GM18499 (cell line): ENCODE measurements at regions not wholly inside any gene's neighbourhood (a gene's known extent, or its start where the extent isn't known, plus 50 kb on each side); places are given as distances from the start of the nearest gene placed in this dataset.

Source experiments
- ATAC-seq: cut with Tn5 transposase; IDR thresholded peaks from one replicate; pipeline ENCODE4 v1.9.1; 2021; ENCODE audit warnings: moderate number of reproducible peaks; ENCODE audit not compliant: insufficient read depth, unreplicated experiment

DNA sequence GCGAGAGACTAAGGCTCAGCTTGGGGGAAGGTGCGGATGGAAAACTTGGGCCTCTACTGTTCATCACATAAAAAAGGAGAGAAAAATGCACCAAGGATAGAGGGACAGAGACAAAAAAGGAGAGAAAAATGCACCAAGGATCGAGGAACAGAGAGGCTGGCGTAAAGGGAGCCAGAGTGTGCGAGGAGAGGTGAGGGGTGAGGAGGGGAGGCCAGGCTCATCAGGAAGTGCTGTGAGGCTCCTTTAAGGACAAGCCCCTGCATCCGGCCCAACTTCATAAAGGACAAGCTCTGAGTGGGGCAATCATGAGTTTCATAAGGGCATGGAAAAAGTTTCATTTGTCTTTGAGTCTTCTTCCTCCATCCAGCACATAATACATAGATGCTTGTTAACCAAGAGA, 117.2 kb upstream of the NXT1 start:
- ATAC-seq, result no peak

DNA sequence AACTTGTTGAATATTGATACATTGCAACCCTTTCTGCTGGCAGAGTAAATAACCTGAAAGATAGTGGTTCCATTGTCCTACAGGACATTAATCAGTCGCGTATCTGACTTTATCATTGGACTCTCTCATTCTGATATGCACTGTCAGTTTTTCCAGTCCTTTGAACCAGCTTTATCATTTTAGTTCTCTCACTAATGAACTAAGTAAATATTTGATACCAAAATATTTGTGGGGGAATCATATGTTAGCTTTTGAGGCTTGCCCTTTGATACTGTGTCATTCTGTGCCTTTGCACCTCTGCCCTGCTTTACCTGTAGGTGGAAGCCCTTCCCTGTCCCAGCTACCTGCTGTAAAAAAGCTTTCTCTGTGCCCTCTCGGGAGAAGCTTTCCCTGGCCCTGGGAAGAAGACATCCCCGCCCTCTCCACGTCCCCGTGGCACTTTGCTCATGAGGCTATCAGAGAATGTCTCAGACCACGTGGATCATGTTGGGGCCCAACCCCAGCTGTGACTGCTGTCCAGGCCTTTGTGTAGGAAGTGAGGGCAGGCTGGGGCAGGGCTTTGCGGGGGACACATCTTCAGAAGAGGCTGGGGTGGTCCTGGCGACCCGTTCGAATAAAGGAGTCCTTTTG, 117.8 kb upstream of the NXT1 start:
- no peak for ATAC-seq

DNA sequence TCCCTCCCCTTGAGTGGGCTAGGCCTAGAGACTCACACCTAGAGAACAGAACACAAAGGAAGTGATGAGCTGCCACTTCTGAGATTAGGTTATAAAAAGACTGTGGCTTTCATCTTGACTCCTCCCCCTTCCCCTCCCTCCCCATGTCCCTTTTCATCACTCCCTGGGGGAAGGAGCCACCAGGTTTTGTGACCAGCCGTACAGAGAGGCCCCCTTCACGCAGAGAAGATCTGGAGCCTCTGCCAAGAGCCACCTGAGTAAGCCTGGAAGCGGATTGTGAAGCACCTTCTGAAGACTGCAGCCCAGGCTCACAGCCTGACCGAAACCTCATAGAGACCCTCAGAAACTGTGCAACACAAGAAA, 118.4 kb upstream of the NXT1 start:
- ATAC-seq, result no peak

DNA sequence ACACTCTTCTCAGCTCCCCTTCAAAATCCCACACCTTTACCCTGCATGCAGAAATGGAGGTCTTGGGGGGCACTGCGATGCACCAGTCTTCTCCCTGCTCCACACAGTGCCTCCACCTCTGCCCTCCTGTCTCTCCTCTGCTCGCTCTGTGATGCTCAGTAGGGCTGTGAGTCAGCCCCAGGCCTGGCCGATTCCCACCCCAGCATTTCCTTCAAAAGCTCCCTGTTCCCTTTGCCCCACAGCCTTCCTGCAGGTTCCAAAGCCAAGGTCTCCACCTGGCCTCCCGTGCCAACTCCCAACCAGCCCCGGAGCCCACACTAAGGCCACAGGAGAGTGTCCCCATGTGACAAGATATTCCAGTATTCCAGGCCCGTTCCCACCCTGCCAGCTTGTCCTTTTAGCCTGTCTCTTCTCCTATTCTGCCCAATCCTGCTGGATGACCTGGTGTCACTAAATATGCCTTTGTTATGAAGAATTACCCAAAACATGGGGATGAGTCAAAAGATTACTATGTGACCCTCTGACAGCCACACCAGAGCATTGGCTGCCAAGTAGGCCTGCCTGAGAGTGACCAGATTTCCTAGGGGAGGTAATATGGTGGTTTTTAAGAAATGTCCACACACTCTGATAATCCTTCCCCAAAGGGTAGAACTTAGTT, 118.9 kb upstream of the NXT1 start:
- ATAC-seq, result no peak

DNA sequence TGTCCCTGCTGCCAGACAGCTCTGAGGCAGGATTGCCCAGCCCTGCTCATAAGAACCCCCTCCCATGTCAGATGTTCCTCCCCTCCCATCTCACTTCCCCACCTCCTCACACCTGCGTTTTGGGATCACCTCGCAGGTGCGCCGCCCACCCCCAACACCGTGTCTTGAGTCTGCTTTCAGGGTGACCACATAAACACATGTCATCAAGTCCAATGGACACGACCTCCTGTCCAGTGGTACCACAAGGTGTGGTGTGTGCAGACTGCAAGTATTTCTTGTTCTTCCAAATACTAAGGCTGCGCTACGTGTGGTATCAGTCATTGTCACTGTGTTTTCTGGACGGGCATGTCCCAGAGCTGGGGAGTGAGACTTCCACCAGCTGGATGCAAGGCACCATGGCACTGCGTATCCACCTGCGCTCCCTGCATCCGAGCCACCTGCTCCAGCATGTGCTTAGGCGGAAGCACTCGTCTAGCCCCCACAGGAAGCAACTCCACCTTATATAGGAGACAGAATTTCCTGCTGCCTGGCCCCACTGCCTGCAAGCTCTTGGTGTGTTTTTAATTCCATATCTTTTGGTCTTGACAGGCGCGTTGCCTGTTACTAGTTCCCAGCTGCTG, 119.7 kb upstream of the NXT1 start:
- ATAC-seq, result no peak

DNA sequence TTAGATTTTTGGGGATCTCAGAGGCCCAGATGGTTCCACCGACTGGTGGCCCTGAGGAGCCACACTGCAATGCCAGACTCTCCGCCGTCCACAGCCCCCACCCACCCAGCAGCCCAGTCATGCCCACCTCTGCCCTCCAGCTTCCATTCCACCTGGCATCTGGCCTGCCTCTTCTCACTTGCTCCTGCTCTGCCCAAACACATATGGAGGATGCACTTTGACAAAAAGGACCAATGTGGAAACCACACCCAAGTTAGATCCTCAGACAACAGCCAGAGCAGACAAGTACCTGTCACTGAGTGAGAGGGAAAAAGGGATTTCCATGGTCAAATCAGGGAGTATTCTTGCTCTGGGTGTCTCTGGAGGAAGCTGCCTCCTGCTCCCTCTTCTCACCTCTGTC, 120.6 kb upstream of the NXT1 start:
- ATAC-seq, result no peak

DNA sequence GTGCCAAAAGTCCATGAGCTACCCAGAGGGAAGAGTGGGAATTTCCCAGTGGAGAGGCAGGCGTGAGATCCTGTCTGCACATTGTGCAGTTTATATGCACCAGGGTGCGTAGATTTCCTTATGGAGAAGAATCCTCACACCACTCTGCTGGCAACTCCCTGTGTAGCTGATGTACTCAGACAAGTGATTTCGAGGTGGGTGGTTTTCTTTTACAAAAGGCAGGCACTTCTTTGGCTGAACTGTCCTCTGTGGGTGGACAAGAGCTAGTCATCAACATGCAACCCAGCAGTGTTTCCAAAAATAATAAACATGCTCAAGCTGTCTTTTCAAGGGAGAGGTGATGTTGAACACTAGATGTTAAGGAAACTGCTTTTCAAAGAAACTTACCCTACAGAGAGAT, 121.7 kb upstream of the NXT1 start:
- no peak for ATAC-seq

DNA sequence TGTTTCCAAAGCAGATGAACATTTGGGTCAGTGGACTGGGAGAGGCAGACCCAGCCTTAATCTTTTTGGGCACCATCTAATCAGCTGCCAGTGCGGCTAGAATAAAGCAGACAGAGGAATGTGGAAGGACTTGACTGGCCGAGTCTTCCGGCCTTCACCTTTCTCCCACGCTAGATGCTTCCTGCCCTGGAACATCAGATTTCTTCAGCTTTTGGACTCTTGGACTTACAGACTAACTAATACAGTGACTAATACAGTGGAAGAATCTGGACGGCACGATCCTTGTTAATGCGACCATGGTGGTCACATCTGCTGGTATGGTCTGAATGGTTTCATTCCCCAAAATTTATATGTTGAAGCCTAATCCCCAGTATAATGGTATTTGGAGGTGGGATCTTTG, 122.6 kb upstream of the NXT1 start:
- ATAC-seq, result no peak

DNA sequence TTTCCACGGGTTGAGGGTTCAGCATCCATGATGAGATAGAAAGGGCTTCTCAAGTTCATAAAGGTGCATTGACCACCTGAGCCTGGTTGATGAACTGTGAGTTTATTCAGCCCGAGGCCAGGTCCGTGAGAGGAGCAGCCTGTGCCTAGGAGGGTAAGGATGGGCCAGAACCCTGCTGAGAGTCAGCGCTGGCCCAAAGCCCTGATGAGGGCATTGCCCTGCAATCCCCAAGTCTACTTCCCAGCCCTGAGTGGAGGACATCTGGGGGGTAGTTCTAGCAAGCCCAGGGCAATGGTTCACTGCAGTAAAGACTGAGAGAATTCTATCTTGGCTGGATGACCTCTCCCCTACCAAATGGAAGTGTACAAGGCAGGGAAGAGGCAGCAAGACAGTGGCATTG, 123.3 kb upstream of the NXT1 start:
- no peak for ATAC-seq

DNA sequence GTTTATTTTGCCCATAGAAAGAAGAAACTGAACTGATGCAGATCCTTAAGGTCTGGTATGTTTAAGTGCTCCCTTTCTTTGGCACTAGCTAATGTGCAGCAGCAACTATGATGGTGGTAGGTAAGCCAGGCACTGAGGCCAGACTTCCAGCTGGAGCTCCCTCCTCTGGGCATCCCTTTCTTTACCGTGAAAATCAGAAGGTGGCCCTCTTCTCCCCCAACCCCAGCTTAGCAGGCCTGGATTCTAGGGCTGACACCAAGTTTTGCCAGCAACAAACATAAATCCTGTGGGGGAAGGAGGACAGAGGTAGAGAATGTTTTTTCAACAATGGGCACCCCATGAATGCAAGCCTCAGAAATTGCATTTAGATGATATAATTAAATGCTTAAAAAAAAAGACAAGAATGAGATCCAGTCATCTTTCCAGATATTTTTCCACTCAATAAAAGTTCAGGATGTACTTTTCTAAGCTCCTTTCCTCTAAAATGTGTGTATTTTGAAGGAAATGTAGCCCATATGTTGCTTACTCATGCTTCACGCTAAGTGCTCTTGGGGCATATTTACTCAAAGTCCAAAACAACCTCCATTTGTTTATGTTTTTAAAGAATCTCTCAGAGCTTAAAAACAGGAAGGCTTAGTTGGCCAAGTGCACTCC, 123.9 kb upstream of the NXT1 start:
- ATAC-seq, result no peak

DNA sequence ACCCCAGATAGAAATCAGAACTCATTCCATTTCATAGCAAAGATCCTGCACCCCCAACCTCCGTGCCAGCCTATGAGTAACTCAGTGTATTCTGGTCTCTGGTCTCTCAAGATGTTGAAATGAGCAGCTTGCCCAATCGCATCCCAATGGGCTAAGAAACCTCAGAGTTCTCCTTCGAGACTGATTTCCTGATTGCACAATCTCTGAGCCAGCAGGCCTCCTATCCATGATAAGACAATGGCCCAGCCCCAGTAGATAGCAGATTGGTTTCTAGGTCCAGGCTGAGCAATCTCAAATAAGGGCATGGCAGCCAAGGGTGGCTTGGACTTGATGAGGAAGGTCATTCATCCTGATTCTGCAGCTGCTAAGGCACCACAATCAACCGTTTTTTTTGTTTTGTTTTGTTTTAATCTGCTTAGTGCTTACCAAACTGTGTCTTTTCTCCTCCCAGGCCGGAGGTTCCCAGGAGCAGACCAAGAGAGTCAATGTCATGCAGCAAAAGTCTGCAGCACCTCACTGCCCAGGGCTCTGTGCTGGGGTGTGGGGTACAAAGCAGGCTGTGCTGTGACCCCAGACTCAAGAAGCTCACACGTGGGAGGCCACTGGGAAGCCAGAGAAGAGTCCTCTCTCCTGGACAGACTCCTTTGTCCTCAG, 125.1 kb upstream of the NXT1 start:
- ATAC-seq, result no peak

DNA sequence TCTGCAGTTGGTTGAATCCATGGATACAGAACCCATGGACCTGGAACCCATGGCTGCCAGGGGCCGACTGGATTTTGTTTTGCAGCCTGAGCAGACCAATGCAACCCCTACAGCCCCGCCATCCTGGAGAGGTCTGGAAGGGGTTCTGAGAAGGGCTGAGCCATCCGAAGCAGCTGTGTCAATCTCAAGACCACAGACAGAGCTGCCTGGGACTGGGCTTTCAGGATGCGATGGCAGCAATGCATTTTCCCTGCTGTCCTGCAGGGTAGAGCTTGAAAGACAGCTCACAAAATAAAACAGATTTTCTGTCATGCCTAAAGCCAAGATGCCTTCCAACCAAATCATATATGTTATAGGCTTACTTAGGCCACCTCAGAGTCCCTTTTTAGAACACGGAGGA, 125.8 kb upstream of the NXT1 start:
- no peak for ATAC-seq

DNA sequence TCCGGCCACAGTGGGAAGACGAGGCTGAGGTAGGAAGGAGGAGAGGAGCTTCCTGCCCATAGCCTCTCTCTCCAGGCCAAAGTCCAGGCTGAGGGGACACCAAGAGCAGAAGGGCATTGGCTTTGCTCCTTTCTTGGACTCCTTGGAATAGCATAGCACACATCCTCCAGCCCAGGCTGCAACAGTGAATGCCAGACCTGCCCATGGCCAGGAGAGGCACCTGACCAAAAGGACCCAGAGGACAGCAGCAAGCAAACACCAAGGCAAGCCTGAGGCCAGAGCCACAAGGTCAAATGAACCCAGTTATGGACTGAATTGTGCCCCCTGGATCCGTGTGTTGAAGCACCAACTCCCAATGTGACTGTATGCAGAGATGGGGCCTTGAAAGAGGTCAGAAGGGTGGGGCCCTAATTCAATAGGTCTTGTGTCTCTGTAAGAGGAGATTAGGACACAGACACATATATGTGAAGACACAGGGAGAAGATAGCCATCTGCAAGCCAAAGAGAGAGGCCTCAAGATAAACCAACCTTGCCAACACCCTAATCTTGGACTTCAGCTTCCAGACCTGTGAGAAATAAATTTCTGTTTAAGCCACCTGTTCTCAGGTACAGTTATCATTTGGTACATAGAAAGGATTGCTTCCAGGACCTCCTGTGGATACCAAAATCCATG, 126.5 kb upstream of the NXT1 start:
- no peak for ATAC-seq

DNA sequence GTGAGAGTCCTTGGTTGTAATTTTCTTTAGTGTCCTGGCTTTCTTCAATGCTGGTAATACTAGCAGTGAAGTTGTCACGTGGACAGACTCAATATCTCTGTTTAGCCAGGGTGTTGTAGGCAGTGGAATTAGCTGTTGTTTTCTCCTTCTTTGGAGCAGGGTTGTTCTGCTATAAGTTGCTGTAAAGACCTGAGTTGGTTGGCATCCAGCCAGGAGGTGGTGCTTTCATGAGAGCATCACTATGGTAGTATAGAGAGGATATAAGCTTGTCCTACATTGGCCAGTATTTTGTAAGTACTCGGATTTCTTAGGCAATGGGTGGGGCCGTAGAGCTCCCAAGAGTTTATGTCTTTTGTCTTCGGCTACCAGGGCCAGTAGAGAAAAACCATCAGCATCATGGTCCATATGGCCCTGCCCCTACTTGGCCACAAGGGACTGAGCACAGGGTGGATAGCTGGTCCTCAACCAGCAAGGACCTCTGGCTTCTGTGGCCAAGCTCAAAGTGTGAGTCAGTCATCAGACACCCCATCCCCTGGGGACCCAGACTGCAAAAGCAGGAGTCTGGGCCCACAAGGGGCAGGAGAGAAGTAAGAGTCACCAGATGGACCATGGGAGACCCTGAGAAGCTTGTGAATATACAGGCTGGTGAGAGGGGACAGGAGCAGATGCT, 127.9 kb upstream of the NXT1 start:
- ATAC-seq, result no peak

DNA sequence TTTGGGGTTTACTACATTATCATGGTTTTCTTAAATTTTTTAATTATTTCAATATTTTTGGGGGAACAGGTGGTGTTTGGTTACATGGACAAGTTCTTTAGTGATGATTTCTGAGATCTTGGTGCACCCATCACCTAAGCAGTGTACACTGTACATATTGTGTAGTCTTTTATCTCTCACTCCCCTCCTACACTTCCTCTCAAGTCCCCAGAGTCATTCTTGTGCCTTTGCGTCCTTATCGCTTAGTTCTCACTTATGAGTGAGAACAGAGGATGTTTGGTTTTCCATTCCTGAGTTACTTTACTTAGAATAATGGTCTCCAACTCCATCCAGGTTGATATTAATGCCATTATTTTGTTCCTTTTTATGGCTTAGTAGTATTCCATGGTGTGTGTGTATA, 130.9 kb upstream of the CD93 start:
- no peak for ATAC-seq

DNA sequence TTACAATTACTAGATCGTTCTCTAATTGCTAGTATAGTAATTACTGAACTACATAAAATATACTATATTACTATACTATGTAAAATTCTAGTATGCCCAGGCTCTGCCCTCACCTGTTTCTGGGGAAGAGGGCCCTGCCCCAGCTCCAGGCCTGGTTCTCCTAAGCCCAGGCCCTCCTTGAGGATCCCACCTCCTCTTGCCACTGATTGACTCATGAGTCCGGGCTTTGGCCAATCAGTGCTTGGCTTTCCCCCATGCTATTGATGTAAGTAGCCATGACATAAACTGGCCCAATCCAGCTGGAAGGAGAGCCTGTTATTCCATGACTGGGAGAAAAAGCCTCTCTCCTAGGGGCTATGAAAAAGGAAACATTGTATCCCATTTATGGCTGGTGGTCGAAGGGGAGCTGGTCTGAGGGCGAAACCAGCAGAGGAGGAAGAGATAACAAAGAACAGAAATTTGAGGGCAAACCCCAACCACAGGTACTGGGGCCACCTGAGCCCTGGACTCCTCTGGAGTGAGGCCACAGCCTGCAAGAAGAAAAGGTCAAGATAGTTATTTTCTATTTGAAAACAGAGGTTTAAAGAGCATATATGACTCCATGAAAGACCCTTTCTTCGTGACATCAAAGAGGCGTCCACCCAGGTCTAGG, 129.3 kb upstream of the CD93 start:
- no peak for ATAC-seq

DNA sequence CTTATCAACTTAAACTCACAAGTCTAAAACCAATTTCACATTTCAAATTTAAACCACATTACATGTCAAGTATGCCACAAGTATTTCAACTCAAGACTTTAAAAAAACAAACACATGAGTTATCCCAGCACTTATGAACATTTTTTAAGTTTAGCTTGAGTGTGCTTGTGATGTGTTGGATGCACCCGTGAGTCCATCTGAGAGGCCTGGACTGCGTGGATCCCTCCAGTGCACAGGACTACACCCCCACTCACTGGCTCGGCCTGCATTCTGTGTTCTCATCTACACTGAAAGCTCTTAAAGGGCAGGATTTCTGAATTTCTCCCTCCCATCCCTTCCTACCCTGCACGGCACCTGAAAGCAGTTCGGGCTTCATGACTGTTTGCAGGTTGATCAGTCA, 128.8 kb upstream of the CD93 start:
- no peak for ATAC-seq

DNA sequence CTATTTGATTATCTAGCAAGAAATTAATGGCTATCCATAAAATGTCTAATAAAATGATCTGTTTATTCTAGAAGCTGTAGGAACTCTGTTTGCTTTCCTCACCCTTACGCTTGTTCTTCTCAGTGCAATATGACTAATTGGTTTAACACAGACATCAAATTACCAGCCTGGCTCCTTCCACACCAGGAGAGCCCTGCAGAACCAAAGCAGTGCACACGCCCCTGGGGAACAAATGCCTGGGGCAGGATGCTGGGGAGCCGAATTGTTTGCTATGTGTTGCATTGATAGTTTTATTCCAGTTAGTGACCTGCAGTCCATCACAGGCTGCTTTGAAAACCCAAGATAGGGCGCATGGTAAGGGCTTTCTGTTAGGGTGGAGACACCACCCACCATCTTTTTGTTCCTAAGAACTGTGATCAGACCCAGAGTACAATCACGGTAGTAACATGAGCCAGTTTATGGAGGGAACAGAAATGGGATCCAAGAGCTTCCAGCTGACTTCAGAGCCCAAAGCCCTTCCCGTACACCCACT, 126.4 kb upstream of the CD93 start:
- no peak for ATAC-seq

DNA sequence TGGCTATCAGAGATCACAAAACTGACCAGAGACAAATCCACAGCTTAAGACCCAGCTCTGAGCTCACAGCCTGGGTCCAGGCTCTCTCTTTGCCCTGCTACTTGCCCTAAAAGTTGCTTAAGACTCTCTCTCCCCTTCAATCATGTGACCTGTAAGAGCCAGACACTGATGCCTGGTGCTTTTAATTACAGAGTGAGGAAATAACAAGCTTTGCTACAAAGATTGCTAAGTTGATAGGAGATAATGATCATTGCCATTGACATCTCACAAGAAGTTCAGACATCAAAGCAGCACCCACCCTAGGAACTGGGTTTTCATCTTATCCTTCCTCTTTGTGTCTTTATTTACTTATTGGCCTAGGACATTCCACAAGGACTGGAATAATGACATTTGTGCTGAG, 125.9 kb upstream of the CD93 start:
- no peak for ATAC-seq
